Ovary (tissue), 7 donors: ENCODE measurements at regions not wholly inside any gene's neighbourhood (a gene's known extent, or its start where the extent isn't known, plus 50 kb on each side); places are given as distances from the start of the nearest gene placed in this dataset.

ENCODE experiments used
- DNase-seq, 5 donors: peaks; one replicate each; pipeline ENCODE4 v3.0.0-alpha.2; 2019 to 2020
- H3K27ac ChIP-seq, 2 donors: fragments of 200-600 bp; one replicate each; pipeline versions ENCODE4 v1.5.1 to v1.8.0; 2019 to 2022
- H3K27me3 ChIP-seq: fragments of 200-600 bp; one replicate; pipeline ENCODE4 v1.8.0; 2022
- H3K36me3 ChIP-seq: fragments of 200-600 bp; sonication (generic); one replicate; pipeline ENCODE4 v1.5.1; 2019
- H3K4me1 ChIP-seq: one replicate; pipeline ENCODE4 v1.8.1; 2013; ENCODE audit warnings: mild to moderate bottlenecking, moderate library complexity; ENCODE audit not compliant: insufficient read depth
- H3K4me3 ChIP-seq: fragments of 200-600 bp; sonication (generic); one replicate; pipeline ENCODE4 v1.5.1; 2017
- H3K9me3 ChIP-seq, 2 donors: fragments of 200-600 bp in 1 of 2; sonication (generic) in 1 of 2; one replicate each; pipeline versions ENCODE4 v1.5.1 to v1.8.1; 2013 to 2019; ENCODE audit warnings: mild to moderate bottlenecking in 1 of 2, moderate library complexity in 1 of 2
- EP300 ChIP-seq: sonication (generic); formaldehyde crosslinking; IDR thresholded peaks from one replicate; pipeline ENCODE4 v1.6.1; 2017; ENCODE audit warnings: antibody characterized with exemption
- POLR2A ChIP-seq: fragments of 450-650 bp; IDR thresholded peaks from one replicate; pipeline ENCODE4 v1.6.1; 2017; ENCODE audit warnings: antibody characterized with exemption, mild to moderate bottlenecking, moderate library complexity
- WGBS, 3 donors: extraction: QIAGEN DNeasy Blood & Tissue Kit in 1 of 3; methylation state at CpG; one replicate each; pipeline versions ENCODE4 v1.1.5 to v1.1.7; 2013 to 2017; 5-methylcytosine and 5-hydroxymethylcytosine counted together
- intact Hi-C, 4 donors: fragments of 100-400 bp; cut with DNase I; formaldehyde crosslinking; loops; one replicate each; pipeline versions ENCODE4 v1.11.0 to v1.15.1; 2022 to 2023
- TF ChIP-seq, protein P1 (sequence below), 3 donors: fragments of 450-650 bp in 2 of 3; fragments of 200-600 bp in 1 of 3; IDR thresholded peaks; one replicate each; pipeline versions ENCODE4 v1.5.1 to v1.8.0; 2016 to 2022; ENCODE audit warnings: antibody characterized with exemption in 3 of 3, mild to moderate bottlenecking in 1 of 3
- donor health status: DM: no; HTN: no; CAD: no; lungs with moderate emphysema.
- donor health status: DM: no; HTN: no; CAD: no.
- donor health status: Bipolar disorder and iron deficiency.
- donor health status: DM: no; HTN: no; CAD: no.
- donor health status: DM: yes; HTN: yes; CAD: no.

- no peaks in the 10 kb centered on the region for H3K4me1 ChIP-seq
- 89 to 94% (median 90%) methylated on average over 4 of the region's 4 CpGs for WGBS, 3 donors
- H3K27ac ChIP-seq = no peak overlapping the region
- intact Hi-C loops = no loop called here
- H3K4me3 ChIP-seq = no peak overlapping the region
- TF ChIP-seq POLR2A (no peak), EP300 (no peak)
- TF ChIP-seq, protein P1, sequence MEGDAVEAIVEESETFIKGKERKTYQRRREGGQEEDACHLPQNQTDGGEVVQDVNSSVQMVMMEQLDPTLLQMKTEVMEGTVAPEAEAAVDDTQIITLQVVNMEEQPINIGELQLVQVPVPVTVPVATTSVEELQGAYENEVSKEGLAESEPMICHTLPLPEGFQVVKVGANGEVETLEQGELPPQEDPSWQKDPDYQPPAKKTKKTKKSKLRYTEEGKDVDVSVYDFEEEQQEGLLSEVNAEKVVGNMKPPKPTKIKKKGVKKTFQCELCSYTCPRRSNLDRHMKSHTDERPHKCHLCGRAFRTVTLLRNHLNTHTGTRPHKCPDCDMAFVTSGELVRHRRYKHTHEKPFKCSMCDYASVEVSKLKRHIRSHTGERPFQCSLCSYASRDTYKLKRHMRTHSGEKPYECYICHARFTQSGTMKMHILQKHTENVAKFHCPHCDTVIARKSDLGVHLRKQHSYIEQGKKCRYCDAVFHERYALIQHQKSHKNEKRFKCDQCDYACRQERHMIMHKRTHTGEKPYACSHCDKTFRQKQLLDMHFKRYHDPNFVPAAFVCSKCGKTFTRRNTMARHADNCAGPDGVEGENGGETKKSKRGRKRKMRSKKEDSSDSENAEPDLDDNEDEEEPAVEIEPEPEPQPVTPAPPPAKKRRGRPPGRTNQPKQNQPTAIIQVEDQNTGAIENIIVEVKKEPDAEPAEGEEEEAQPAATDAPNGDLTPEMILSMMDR (IDR thresholded peaks at IDR 0.05) = no peak
- H3K9me3 ChIP-seq = no peaks in the 10 kb centered on the region
- H3K36me3 ChIP-seq = no peaks in the 10 kb centered on the region
- DNase-seq = no peak
- no peaks in the 10 kb centered on the region for H3K27me3 ChIP-seq
Measured at GRCh38 chr6:8651998-8652397, 216.7 kb upstream of the SLC35B3 start.

DNA sequence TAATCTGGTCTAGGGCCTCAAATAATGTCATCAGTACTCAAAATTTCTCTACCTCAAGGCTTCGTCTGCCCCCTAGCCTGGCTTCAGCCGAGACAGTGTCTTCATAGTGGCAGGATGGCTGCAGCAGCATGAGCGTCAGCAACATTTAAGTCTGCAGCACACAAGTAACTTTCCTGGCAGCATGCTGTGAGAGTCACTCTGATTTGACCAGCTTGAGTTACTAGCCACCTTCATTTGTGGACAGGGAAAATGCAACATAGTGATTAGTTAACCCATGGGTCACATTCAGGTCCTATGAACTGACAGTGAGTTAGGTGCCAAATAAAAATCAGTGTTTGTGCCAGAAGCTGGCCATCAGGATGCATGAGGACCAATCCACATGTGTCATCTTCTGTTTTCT lies 209.9 kb upstream of the SLC35B3 start:
- H3K4me1 ChIP-seq = no peaks in the 10 kb centered on the region
- H3K27me3 ChIP-seq = no peaks in the 10 kb centered on the region
- no peaks in the 10 kb centered on the region for H3K36me3 ChIP-seq
- no peak for DNase-seq
- H3K4me3 ChIP-seq = no peak overlapping the region
- H3K9me3 ChIP-seq = no peaks in the 10 kb centered on the region
- intact Hi-C loops = no loop called here
- TF ChIP-seq, protein P1 (IDR thresholded peaks at IDR 0.05) = no peak
- TF ChIP-seq POLR2A (no peak), EP300 (no peak)
- WGBS, 3 donors = 82 to 89% (median 86%) methylated on average over 3 of the region's 3 CpGs
- H3K27ac ChIP-seq = no peak overlapping the region

GRCh38 chr6:8644306-8644705 lies 209.0 kb upstream of the SLC35B3 start:
- intact Hi-C loops = no loop called here
- no peaks in the 10 kb centered on the region for H3K4me1 ChIP-seq
- H3K4me3 ChIP-seq = no peak overlapping the region
- TF ChIP-seq EP300 (no peak), POLR2A (no peak)
- TF ChIP-seq, protein P1 (IDR thresholded peaks at IDR 0.05) = no peak
- no peaks in the 10 kb centered on the region for H3K9me3 ChIP-seq
- no peaks in the 10 kb centered on the region for H3K36me3 ChIP-seq
- no peak for DNase-seq
- 91 to 95% (median 91%) methylated on average over 6 of the region's 6 CpGs for WGBS, 3 donors
- H3K27ac ChIP-seq = no peak overlapping the region
- no peaks in the 10 kb centered on the region for H3K27me3 ChIP-seq

GRCh38 chr6:8642854-8643253 lies 207.5 kb upstream of the SLC35B3 start:
- Histone ChIP-seq H3K4me3 (no peak overlapping the region), H3K9me3 (no peaks in the 10 kb centered on the region), H3K4me1 (no peaks in the 10 kb centered on the region), H3K27ac (no peak overlapping the region), H3K27me3 (no peaks in the 10 kb centered on the region), H3K36me3 (no peaks in the 10 kb centered on the region)
- no peak for DNase-seq
- intact Hi-C loops = no loop called here
- 16 to 48% (median 23%) methylated on average over 5 of the region's 5 CpGs for WGBS, 3 donors
- TF ChIP-seq POLR2A (no peak), EP300 (no peak)
- TF ChIP-seq, protein P1 (IDR thresholded peaks at IDR 0.05) = no peak

- no peak for DNase-seq
- Histone ChIP-seq H3K4me3 (no peak overlapping the region), H3K4me1 (no peaks in the 10 kb centered on the region), H3K27me3 (no peaks in the 10 kb centered on the region), H3K36me3 (no peaks in the 10 kb centered on the region), H3K9me3 (no peaks in the 10 kb centered on the region), H3K27ac (no peak overlapping the region)
- intact Hi-C loops = no loop called here
- WGBS, 3 donors = 18 to 47% (median 37%) methylated on average over 3 of the region's 3 CpGs
- TF ChIP-seq POLR2A = no peak
- TF ChIP-seq, protein P1 (IDR thresholded peaks at IDR 0.05) = no peak
- TF ChIP-seq EP300 = no peak
Measured at GRCh38 chr6:8642131-8642530, 206.8 kb upstream of the SLC35B3 start.
